GM23338 (cell line): ENCODE measurements at regions not wholly inside any gene's neighbourhood (a gene's known extent, or its start where the extent isn't known, plus 50 kb on each side); places are given as distances from the start of the nearest gene placed in this dataset.

Source experiments
- CTCF ChIP-seq, 2 experiments: fragments of 200-600 bp in 1 of 2; sonication (generic) in 1 of 2; conservative IDR thresholded peaks; 2 replicates each; pipeline versions ENCODE4 v1.5.1 to v1.6.1; 2016 to 2017; ENCODE audit warnings: antibody characterized with exemption in 2 of 2, low read depth in 2 of 2, mild to moderate bottlenecking in 2 of 2, moderate library complexity in 1 of 2
- EZH2 ChIP-seq: fragments of 200-600 bp; sonication (generic); IDR thresholded peaks from one replicate; pipeline ENCODE4 v1.8.0; 2017; ENCODE audit warnings: antibody characterized with exemption, mild to moderate bottlenecking, low read depth; ENCODE audit not compliant: unreplicated experiment
- POLR2AphosphoS5 ChIP-seq: IDR thresholded peaks from 2 replicates; pipeline ENCODE4 v1.6.1; 2016; ENCODE audit warnings: antibody characterized with exemption, low read depth
- REST ChIP-seq: IDR thresholded peaks from one replicate; pipeline ENCODE4 v1.6.1; 2018; ENCODE audit warnings: antibody characterized with exemption; ENCODE audit not compliant: unreplicated experiment
- ZNF114 ChIP-seq: fragments of 250-450 bp; sonication (Bioruptor Pico); IDR thresholded peaks from 2 replicates; pipeline ENCODE4 v1.5.0; 2020; ENCODE audit warnings: mild to moderate bottlenecking, moderate library complexity

- no peak for TF ChIP-seq CTCF (conservative IDR thresholded peaks at IDR 0.05; ENCODE audit: low read depth in 2 of 2)
- no peak for TF ChIP-seq REST
- no peak for TF ChIP-seq EZH2
- TF ChIP-seq POLR2AphosphoS5 = no peak
- no peak for TF ChIP-seq ZNF114 (CRISPR knock-in tag)
These were observed 798.4 kb upstream of the GRM7 start for GRCh38 chr3:6062261-6063187.
